ENCODE measurements at regions not wholly inside any gene's neighbourhood (a gene's known extent, or its start where the extent isn't known, plus 50 kb on each side); places are given as distances from the start of the nearest gene placed in this dataset.
"Not testable (repeated sequence)": the region's sequence is repeated elsewhere in the genome, so short reads cannot be mapped to it uniquely, and the experiment has no call there.

- DNase-seq = no peak
Measured at GRCh38 chr10:114872519-114873087, 51.0 kb downstream of the FHIP2A start.

GRCh38 chr10:114874827-114875411 is 53.3 kb downstream of the FHIP2A start:
- no peak for DNase-seq

- not testable (repeated sequence) for DNase-seq
Measured at GRCh38 chr10:114875590-114876081, 54.1 kb downstream of the FHIP2A start.

GRCh38 chr10:114876169-114876568 is 54.6 kb downstream of the FHIP2A start:
- DNase-seq = no peak

- DNase-seq = peak; percentile 28
Measured at GRCh38 chr10:114876602-114877300, 55.2 kb downstream of the FHIP2A start.

GRCh38 chr10:114877301-114877644 is 55.7 kb downstream of the FHIP2A start:
- no peak for DNase-seq

GRCh38 chr10:114879093-114879492 is 57.5 kb downstream of the FHIP2A start:
- no peak for DNase-seq

- peak; percentile 41 for DNase-seq
Measured at GRCh38 chr10:114879541-114880158, 58.1 kb downstream of the FHIP2A start.

- no peak for DNase-seq
Measured at GRCh38 chr10:114881417-114881816, 56.6 kb upstream of the TRUB1 start.

- DNase-seq = no peak
Measured at GRCh38 chr10:114881901-114882300, 56.1 kb upstream of the TRUB1 start.

- DNase-seq = no peak
Measured at GRCh38 chr10:114885443-114885842, 52.6 kb upstream of the TRUB1 start.
